ENCODE measurements at regions not wholly inside any gene's neighbourhood (a gene's known extent, or its start where the extent isn't known, plus 50 kb on each side); places are given as distances from the start of the nearest gene placed in this dataset.

- no peak for TF ChIP-seq TAF1 (IDR thresholded peaks at IDR 0.05; ENCODE audit: borderline replicate concordance, insufficient read depth, low read length)
- no peak for TF ChIP-seq SIN3A (IDR thresholded peaks at IDR 0.05; ENCODE audit: borderline replicate concordance, insufficient read depth, low read length)
- TF ChIP-seq REST (IDR thresholded peaks at IDR 0.05; ENCODE audit: insufficient read depth in 1 of 2, low read depth in 2 of 2, low read length in 2 of 2), result no peak
- TF ChIP-seq POLR2AphosphoS5 (IDR thresholded peaks at IDR 0.05; ENCODE audit: low read depth, low read length), result no peak
Observed at GRCh38 chr16:7185165-7185564, 147.5 kb upstream of the RBFOX1 start.
